ENCODE measurements at regions not wholly inside any gene's neighbourhood (a gene's known extent, or its start where the extent isn't known, plus 50 kb on each side); places are given as distances from the start of the nearest gene placed in this dataset.

GRCh38 chr17:77647531-77647930, 311.0 kb upstream of the TNRC6C start:
- DNase-seq (ENCODE audit: low read depth) = no peak

GRCh38 chr17:77649717-77650211, 308.7 kb upstream of the TNRC6C start:
- DNase-seq (ENCODE audit: low read depth) = no peak

GRCh38 chr17:77651988-77652387, 306.5 kb upstream of the TNRC6C start:
- DNase-seq (ENCODE audit: low read depth) = no peak

- DNase-seq (ENCODE audit: low read depth) = no peak
Observed at GRCh38 chr17:77654296-77654695, 304.2 kb upstream of the TNRC6C start.

GRCh38 chr17:77654850-77655249, 303.7 kb upstream of the TNRC6C start:
- DNase-seq (ENCODE audit: low read depth) = no peak

DNA sequence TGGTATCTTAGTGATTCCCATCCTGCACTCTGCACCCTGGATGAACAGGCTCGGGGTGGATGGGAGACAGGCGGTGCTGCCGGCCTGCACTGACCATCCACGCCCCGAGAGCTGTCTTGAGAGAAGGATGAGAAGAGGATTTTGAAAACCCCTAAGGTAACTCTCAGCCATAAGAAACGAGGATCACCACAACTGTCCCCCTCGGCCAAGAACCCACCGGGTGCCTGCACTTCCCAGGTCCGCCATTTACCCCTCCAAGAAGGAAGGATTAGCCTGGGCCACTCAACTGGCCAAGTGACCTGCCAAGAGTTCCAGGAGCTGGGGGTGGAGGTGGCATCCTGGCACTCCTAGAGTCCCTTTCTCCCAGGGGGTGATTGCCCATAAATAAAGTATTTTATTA, 302.4 kb upstream of the TNRC6C start:
- DNase-seq (ENCODE audit: low read depth) = no peak

DNA sequence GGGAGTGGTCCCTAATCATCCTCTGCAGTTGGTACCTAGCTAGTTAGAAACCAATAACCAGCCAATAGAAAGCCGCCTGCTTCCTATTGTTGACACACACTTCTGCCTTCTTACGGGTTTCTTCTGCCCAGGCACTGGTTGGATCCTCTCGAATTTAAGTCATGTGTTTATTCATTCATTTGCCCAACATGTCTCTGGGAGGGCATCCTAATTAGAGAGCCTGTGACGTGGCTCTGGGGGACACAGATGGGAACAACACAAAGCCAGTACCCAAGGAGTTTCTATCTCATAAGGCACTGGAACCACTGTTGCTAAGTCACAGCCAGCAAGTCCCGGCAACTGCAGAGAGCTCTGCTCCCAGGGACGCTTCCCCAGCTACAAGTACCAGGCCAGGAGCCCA, 300.7 kb upstream of the TNRC6C start:
- no peak for DNase-seq (ENCODE audit: low read depth)

DNA sequence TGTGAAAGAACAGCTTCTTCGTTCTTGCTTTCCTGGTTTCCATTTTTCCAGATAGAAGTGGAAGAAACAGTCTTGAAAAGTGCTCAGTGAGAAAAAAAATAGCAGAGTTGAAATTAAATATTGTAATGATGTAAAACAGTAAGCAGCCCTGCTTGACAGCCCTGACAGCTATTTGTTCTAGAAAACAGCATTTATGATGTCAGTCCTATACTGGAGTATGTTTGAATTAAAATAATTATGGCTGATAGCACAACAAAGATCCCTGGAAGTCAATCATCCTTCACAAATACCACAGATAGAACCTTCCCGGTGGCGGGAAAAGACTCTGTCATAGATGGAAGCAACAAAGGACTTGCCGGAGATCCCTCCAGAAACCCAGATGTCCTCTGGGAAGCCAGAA, 298.0 kb upstream of the TNRC6C start:
- DNase-seq (ENCODE audit: low read depth) = no peak

GRCh38 chr17:77662833-77663232, 295.7 kb upstream of the TNRC6C start:
- DNase-seq (ENCODE audit: low read depth) = no peak

DNA sequence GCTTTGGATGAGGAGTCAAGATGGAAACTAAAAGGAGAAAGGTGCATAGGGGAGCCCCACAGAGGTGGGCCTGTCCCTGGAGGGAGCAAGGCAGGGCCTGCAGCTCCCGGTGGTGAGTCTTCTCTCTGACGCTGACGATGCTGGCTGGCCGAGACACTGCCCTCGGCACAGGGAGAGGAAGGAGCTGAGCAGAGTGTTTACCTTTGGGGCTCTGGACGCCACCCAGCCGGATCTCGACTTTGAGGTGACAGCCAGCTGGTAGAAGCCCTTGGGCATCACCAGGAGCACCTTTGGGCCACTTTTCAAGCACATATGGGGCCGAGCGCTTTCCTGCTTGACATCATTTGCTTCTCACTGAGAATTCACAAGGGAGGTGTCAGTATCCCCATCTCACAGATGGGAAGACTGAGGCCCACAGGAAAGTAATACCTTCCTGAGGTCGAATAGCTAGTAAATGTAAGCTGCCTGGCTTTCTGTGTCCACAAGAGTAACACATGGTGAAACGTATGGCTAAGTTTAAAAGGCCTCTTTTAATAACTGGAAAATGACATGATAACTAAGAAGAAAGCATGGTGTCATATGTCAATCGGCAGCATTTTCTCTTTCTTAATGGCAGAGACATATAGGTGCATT, 294.3 kb upstream of the TNRC6C start:
- no peak for DNase-seq (ENCODE audit: low read depth)

DNA sequence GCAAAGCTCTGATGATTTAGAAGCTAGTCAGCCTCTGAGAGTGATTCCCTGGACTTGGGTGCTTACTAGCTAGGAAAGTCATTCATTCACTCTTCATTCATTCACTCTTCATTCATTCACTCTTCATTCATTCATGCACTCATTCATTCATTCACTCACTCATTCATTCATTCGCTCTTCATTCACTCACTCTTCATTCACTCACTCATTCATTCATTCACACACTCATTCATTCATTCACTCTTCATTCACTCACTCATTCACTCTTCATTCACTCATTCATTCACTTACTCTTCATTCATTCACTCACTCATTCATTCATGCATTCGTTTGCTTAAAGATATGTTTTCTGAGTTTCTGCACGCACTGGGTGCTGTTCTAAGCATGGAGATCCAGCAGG, 292.7 kb upstream of the TNRC6C start:
- no peak for DNase-seq (ENCODE audit: low read depth)

DNA sequence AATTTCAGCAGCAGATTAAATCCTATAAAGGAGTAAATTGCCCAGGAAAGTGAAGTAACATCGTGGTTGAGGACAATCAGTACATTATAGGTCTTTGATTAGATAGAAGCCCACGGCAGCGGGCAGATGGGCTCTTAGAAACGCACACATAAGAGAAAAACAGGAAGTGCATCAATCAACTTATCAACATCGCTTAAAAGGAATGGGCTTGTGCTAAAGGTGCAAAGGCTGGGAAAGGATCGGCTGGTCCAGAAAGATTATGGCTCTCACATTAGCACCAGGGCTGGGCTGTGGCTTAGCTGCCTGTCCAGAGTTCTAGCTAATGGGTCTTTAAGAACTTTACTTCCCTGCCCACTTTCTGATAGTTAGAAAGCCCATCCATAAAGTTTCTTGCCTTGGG, 292.0 kb upstream of the TNRC6C start:
- DNase-seq (ENCODE audit: low read depth) = no peak

- peak; percentile 52 for DNase-seq (ENCODE audit: low read depth)
Observed at GRCh38 chr17:77666881-77667395, 291.6 kb upstream of the TNRC6C start.

- no peak for DNase-seq (ENCODE audit: low read depth)
Observed at GRCh38 chr17:77667478-77667877, 291.0 kb upstream of the TNRC6C start.

- DNase-seq (ENCODE audit: low read depth) = no peak
Observed at GRCh38 chr17:77668518-77668917, 290.0 kb upstream of the TNRC6C start.

- DNase-seq (ENCODE audit: low read depth) = no peak
Observed at GRCh38 chr17:77670173-77670572, 288.3 kb upstream of the TNRC6C start.

- DNase-seq (ENCODE audit: low read depth) = no peak
Observed at GRCh38 chr17:77674358-77674757, 284.1 kb upstream of the TNRC6C start.

GRCh38 chr17:77675411-77675810, 283.1 kb upstream of the TNRC6C start:
- no peak for DNase-seq (ENCODE audit: low read depth)

DNA sequence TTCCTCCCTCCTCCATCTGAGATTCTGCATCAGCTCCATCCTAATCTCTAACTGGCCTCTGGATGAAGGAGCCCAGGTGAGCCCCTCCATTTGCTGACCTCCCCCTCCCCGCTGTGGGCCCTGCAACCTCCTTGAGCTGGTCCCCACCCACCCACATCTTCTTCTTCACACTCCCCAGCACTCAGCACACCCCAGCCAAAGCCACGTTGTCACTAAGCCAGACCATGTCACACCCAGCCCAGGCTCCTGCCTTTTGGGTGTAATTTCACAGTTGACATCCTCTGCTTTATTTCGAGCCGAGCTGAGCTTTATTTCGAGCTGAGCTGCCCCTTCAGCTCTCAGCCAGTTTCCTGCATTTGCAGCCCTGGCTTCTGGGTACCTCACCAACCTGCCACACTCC, 282.7 kb upstream of the TNRC6C start:
- no peak for DNase-seq (ENCODE audit: low read depth)

GRCh38 chr17:77676237-77676661, 282.3 kb upstream of the TNRC6C start:
- DNase-seq (ENCODE audit: low read depth) = no peak

- no peak for DNase-seq (ENCODE audit: low read depth)
Observed at GRCh38 chr17:77677211-77677610, 281.3 kb upstream of the TNRC6C start.

GRCh38 chr17:77677630-77678029, 280.9 kb upstream of the TNRC6C start:
- no peak for DNase-seq (ENCODE audit: low read depth)

GRCh38 chr17:77679589-77679988, 278.9 kb upstream of the TNRC6C start:
- DNase-seq (ENCODE audit: low read depth) = no peak

DNA sequence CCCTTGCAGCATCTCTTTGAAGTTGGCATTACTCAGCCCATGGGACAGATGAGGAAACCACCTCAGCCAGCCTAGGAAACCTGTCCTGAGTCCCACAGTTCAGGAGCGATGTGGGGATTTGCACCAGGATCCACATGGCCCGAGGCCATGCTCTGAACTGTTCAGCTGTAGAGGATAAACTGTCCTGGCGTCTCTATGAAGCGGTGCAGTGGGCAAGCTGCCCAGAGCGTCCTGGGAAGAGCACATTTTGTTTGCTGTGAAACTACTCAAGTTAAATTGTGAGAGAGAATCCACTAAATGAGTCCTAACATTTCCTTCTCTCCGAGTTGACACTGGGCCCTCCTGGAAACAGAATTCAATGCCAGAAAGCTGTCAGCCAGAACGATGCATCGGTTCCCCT, 276.6 kb upstream of the TNRC6C start:
- DNase-seq (ENCODE audit: low read depth) = no peak

Measured in T follicular helper cell (primary cell).